B cell (primary cell): ENCODE measurements at regions not wholly inside any gene's neighbourhood (a gene's known extent, or its start where the extent isn't known, plus 50 kb on each side); places are given as distances from the start of the nearest gene placed in this dataset.

Experiments
- ATAC-seq: fragments of 200-7000 bp; cut with Tn5 transposase; one replicate; pipeline ENCODE4 v1.10.0; 2021; ENCODE audit warnings: low read depth, mild to moderate bottlenecking, moderate number of reproducible peaks, moderate library complexity
- CTCF ChIA-PET: fragments of 350-600 bp; sonication (Branson Sonifier 250); formaldehyde crosslinking; loops from one replicate; lab custom pipeline; 2021; ENCODE audit warnings: antibody characterized with exemption, inconsistent platforms; lab: Charles Lee
- POLR2A ChIA-PET: fragments of 350-600 bp; sonication (Branson Sonifier 250); formaldehyde crosslinking; loops from one replicate; lab custom pipeline; 2021; ENCODE audit warnings: antibody characterized with exemption; lab: Charles Lee
- DNase-seq: peaks from one replicate; pipeline ENCODE4 v3.0.0; 2013
- H2AFZ ChIP-seq: 2 replicates; pipeline ENCODE4 v1.6.1; 2012; ENCODE audit warnings: mild to moderate bottlenecking, low read depth, low read length; ENCODE audit not compliant: insufficient read depth, poor library complexity, severe bottlenecking
- H3K27ac ChIP-seq, 2 donors: 1 replicate in 1 of 2; 2 replicates in 1 of 2; pipeline ENCODE4 v1.5.1; 2012 to 2013; ENCODE audit warnings: low read length in 2 of 2, mild to moderate bottlenecking in 2 of 2, moderate library complexity in 1 of 2
- H3K27me3 ChIP-seq, 4 experiments: fragments of 200-600 bp in 1 of 4; sonication (generic) in 1 of 4; replicated peaks in 1 of 4; 1 replicate in 2 of 4; 2 replicates in 2 of 4; pipeline versions ENCODE4 v1.6.1 to v1.7.0; 2013 to 2016; ENCODE audit warnings: low read length in 3 of 4, mild to moderate bottlenecking in 2 of 4, mixed read lengths in 1 of 4, moderate library complexity in 1 of 4; ENCODE audit not compliant: insufficient read depth in 4 of 4, control insufficient read depth in 3 of 4; ENCODE audit errors: control extremely low read depth in 1 of 4
- H3K36me3 ChIP-seq, 2 experiments: replicated peaks in 1 of 2; 1 replicate in 1 of 2; 2 replicates in 1 of 2; pipeline versions ENCODE4 v1.6.1 to v1.7.1; 2013; ENCODE audit warnings: low read length in 1 of 2; ENCODE audit not compliant: insufficient read depth in 2 of 2, control insufficient read depth in 1 of 2; ENCODE audit errors: control extremely low read depth in 1 of 2, extremely low read depth in 1 of 2
- H3K4me1 ChIP-seq, 2 donors: fragments of 200-600 bp in 1 of 2; sonication (generic) in 1 of 2; 1 replicate in 1 of 2; 2 replicates in 1 of 2; pipeline versions ENCODE4 v1.5.1 to v1.6.1; 2013 to 2017; ENCODE audit warnings: low read length in 2 of 2; ENCODE audit not compliant: control insufficient read depth in 2 of 2, insufficient read depth in 2 of 2
- H3K4me2 ChIP-seq: replicated peaks from 2 replicates; pipeline ENCODE3; 2012; ENCODE audit warnings: mild to moderate bottlenecking, low read depth, low read length; ENCODE audit not compliant: poor library complexity, severe bottlenecking
- H3K4me3 ChIP-seq, 5 experiments: fragments of 200-600 bp in 1 of 5; sonication (generic) in 1 of 5; 1 replicate in 3 of 5; 2 replicates in 2 of 5; pipeline versions ENCODE4 v1.5.1 to v1.7.0; 2011 to 2016; ENCODE audit warnings: low read length in 4 of 5, mild to moderate bottlenecking in 4 of 5, low read depth in 2 of 5, control low read depth in 1 of 5, moderate library complexity in 1 of 5; ENCODE audit not compliant: insufficient read depth in 1 of 5; ENCODE audit errors: control extremely low read depth in 1 of 5, extremely low read depth in 1 of 5
- H3K79me2 ChIP-seq: fragments of 200-600 bp; sonication (generic); one replicate; pipeline ENCODE4 v1.6.0; 2016; ENCODE audit warnings: low read length; ENCODE audit not compliant: control insufficient read depth, insufficient read depth
- H3K9ac ChIP-seq: fragments of 200-600 bp; sonication (generic); 2 replicates; pipeline ENCODE4 v1.6.1; 2017; ENCODE audit warnings: mild to moderate bottlenecking, low read length, moderate library complexity
- H3K9me3 ChIP-seq, 3 donors: one replicate each; pipeline versions ENCODE4 v1.6.1 to v1.7.1; 2013; ENCODE audit warnings: low read length in 2 of 3; ENCODE audit not compliant: control insufficient read depth in 2 of 3, insufficient read depth in 1 of 3; ENCODE audit errors: control extremely low read depth in 1 of 3
- H4K20me1 ChIP-seq: 2 replicates; pipeline ENCODE4 v1.6.0; 2012; ENCODE audit warnings: mild to moderate bottlenecking, low read length; ENCODE audit not compliant: insufficient read depth, control insufficient read depth, poor library complexity, severe bottlenecking
- H3K27ac Mint-ChIP-seq: one replicate; pipeline ENCODE4 v1.8.0; 2021; ENCODE audit warnings: mixed read lengths
- H3K27me3 Mint-ChIP-seq: one replicate; pipeline ENCODE4 v1.8.0; 2021; ENCODE audit warnings: mixed read lengths
- H3K4me1 Mint-ChIP-seq: one replicate; pipeline ENCODE4 v1.8.0; 2021; ENCODE audit warnings: mixed read lengths
- H3K4me3 Mint-ChIP-seq: one replicate; pipeline ENCODE4 v1.8.0; 2021; ENCODE audit warnings: mixed read lengths
- H3K9me3 Mint-ChIP-seq: one replicate; pipeline ENCODE4 v1.8.0; 2022; ENCODE audit warnings: mixed read lengths; ENCODE audit not compliant: insufficient read depth
- EZH2 ChIP-seq: IDR thresholded peaks from 2 replicates; pipeline ENCODE4 v1.6.1; 2012; ENCODE audit warnings: borderline replicate concordance, low read depth, mild to moderate bottlenecking, moderate library complexity, low read length; ENCODE audit not compliant: insufficient read depth, poor library complexity, severe bottlenecking
- WGBS: methylation state at CpG from one replicate; pipeline ENCODE4 v1.1.5; 2013; ENCODE audit warnings: missing lambda C conversion rate; ENCODE audit not compliant: insufficient coverage; 5-methylcytosine and 5-hydroxymethylcytosine counted together
- intact Hi-C: fragments of 100-400 bp; cut with micrococcal nuclease; formaldehyde crosslinking; loops from one replicate; pipeline ENCODE4 v1.10.0; 2022
- TF ChIP-seq, protein P1 (sequence below): fragments of 200-600 bp; IDR thresholded peaks from one replicate; pipeline ENCODE4 v1.8.0; 2022; ENCODE audit warnings: antibody characterized with exemption, mild to moderate bottlenecking

DNA sequence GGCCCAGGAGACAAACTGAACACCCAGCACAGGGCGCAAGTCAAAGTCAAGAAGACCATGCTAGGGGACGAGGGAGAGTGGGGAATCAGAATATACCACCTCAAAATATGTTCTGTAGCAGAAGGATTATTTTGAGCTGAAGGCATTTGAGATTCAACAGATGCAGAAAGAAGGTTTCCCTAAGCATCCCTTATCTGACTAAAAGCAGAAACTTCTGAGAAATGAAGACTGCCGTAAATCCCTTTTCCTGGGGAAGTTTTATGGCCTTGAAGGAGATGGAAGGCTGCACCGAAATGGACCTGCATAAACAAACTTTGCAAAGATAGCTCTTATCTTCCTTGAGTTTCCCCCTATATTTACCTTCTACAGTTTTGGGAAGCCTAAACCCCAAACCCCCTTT is 72.8 kb downstream of the PTTG1 start:
- no peak for TF ChIP-seq EZH2
- TF ChIP-seq, protein P1, sequence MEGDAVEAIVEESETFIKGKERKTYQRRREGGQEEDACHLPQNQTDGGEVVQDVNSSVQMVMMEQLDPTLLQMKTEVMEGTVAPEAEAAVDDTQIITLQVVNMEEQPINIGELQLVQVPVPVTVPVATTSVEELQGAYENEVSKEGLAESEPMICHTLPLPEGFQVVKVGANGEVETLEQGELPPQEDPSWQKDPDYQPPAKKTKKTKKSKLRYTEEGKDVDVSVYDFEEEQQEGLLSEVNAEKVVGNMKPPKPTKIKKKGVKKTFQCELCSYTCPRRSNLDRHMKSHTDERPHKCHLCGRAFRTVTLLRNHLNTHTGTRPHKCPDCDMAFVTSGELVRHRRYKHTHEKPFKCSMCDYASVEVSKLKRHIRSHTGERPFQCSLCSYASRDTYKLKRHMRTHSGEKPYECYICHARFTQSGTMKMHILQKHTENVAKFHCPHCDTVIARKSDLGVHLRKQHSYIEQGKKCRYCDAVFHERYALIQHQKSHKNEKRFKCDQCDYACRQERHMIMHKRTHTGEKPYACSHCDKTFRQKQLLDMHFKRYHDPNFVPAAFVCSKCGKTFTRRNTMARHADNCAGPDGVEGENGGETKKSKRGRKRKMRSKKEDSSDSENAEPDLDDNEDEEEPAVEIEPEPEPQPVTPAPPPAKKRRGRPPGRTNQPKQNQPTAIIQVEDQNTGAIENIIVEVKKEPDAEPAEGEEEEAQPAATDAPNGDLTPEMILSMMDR = no peak
- WGBS = no CpG with 5 or more reads among the region's 4 CpGs
- Histone ChIP-seq H3K4me1 (no peaks in the 10 kb centered on the region), H3K9me3 (no peaks in the 10 kb centered on the region), H3K4me3 (no peak overlapping the region), H3K79me2 (no peaks in the 10 kb centered on the region), H3K9ac (no peak overlapping the region), H3K36me3 (no peaks in the 10 kb centered on the region), H3K4me2 (no peak overlapping the region), H2AFZ (no peak overlapping the region), H4K20me1 (no peaks in the 10 kb centered on the region), H3K27ac (no peak overlapping the region), H3K27me3 (no peaks in the 10 kb centered on the region)
- no peak for ATAC-seq
- H3K4me1 Mint-ChIP-seq = no peaks in the 10 kb centered on the region
- ChIA-PET CTCF (no interaction called here), POLR2A (no interaction called here)
- H3K27me3 Mint-ChIP-seq = no peaks in the 10 kb centered on the region
- H3K27ac Mint-ChIP-seq = no peak overlapping the region
- no peaks in the 10 kb centered on the region for H3K9me3 Mint-ChIP-seq
- no peak overlapping the region for H3K4me3 Mint-ChIP-seq
- intact Hi-C loops = no loop called here
- DNase-seq = no peak

DNA sequence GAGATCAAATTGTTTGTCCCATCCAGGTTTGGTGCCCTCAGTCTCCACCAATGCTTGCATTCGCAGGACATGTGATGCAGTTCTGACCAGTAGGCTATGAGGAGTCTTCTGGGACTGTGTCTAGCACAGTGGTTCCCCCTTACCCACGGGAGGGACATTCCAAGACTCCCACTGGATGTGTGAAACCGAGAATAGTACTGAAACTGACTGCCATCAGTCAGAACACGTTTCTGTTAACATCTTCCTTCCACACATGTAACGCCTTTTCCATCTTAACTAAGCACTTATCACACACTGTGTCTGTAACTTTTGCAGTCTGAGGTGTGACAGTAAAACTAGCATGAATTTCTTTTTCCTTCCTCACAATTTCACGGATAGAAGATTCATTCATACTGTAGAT is 74.7 kb downstream of the PTTG1 start:
- Mint-ChIP-seq H3K4me3 (no peak overlapping the region), H3K4me1 (peaks cover 6% of the 10 kb centered on the region), H3K9me3 (no peaks in the 10 kb centered on the region), H3K27ac (no peak overlapping the region), H3K27me3 (no peaks in the 10 kb centered on the region)
- Histone ChIP-seq H3K4me2 (no peak overlapping the region), H3K79me2 (no peaks in the 10 kb centered on the region), H3K9me3 (no peaks in the 10 kb centered on the region), H3K36me3 (no peaks in the 10 kb centered on the region), H3K9ac (no peak overlapping the region), H3K27me3 (no peaks in the 10 kb centered on the region), H3K4me1 (peaks cover 0 to 6% of the 10 kb centered on the region in 2 donors), H4K20me1 (no peaks in the 10 kb centered on the region), H3K4me3 (no peak overlapping the region), H2AFZ (no peak overlapping the region), H3K27ac (no peak overlapping the region)
- WGBS = 76% methylated on average over 3 of the region's 6 CpGs
- TF ChIP-seq, protein P1 = no peak
- TF ChIP-seq EZH2 = no peak
- CTCF ChIA-PET = interaction anchor here (1.0 kb wide), 1 partner anchor 13 kb away, joined by 4 read pairs; no protein-coding TSS in a partner anchor
- POLR2A ChIA-PET = no interaction called here
- no peak for ATAC-seq
- intact Hi-C loops = no loop called here
- no peak for DNase-seq
